GM23248 (cell line): ENCODE measurements at regions not wholly inside any gene's neighbourhood (a gene's known extent, or its start where the extent isn't known, plus 50 kb on each side); places are given as distances from the start of the nearest gene placed in this dataset.

Experiments used
- DNase-seq: peaks from one replicate; pipeline ENCODE4 v3.0.0-alpha.2; 2015
- H2AFZ ChIP-seq: fragments of 200-600 bp; sonication (generic); 2 replicates; pipeline ENCODE4 v1.6.1; 2016; ENCODE audit warnings: antibody characterized with exemption
- H3F3A ChIP-seq: fragments of 200-600 bp; sonication (generic); 2 replicates; pipeline ENCODE4 v1.6.1; 2016; ENCODE audit warnings: mild to moderate bottlenecking, antibody characterized with exemption, mixed run types; ENCODE audit not compliant: insufficient read depth
- H3K27ac ChIP-seq: fragments of 200-600 bp; sonication (generic); 2 replicates; pipeline ENCODE4 v1.5.1; 2016; ENCODE audit warnings: mild to moderate bottlenecking
- H3K27me3 ChIP-seq: fragments of 200-600 bp; sonication (generic); replicated peaks from 2 replicates; pipeline ENCODE4 v1.6.1; 2016; ENCODE audit warnings: mild to moderate bottlenecking; ENCODE audit not compliant: insufficient read depth
- H3K36me3 ChIP-seq: fragments of 200-600 bp; sonication (generic); 2 replicates; pipeline ENCODE4 v1.6.1; 2016; ENCODE audit warnings: low read depth, mild to moderate bottlenecking
- H3K4me1 ChIP-seq: fragments of 200-600 bp; sonication (generic); 2 replicates; pipeline ENCODE4 v1.6.1; 2016; ENCODE audit warnings: mild to moderate bottlenecking; ENCODE audit not compliant: insufficient read depth
- H3K4me2 ChIP-seq: fragments of 200-600 bp; sonication (generic); one replicate; pipeline ENCODE4 v1.6.1; 2016; ENCODE audit warnings: mild to moderate bottlenecking; ENCODE audit not compliant: unreplicated experiment
- H3K4me3 ChIP-seq: fragments of 200-600 bp; sonication (generic); 2 replicates; pipeline ENCODE4 v1.5.1; 2016; ENCODE audit warnings: mild to moderate bottlenecking
- H3K79me2 ChIP-seq: fragments of 200-600 bp; sonication (generic); 2 replicates; pipeline ENCODE4 v1.6.1; 2016; ENCODE audit warnings: mild to moderate bottlenecking; ENCODE audit not compliant: insufficient read depth
- H3K9ac ChIP-seq: fragments of 200-600 bp; sonication (generic); 2 replicates; pipeline ENCODE4 v1.6.1; 2016; ENCODE audit warnings: mild to moderate bottlenecking
- H3K9me2 ChIP-seq: fragments of 200-600 bp; sonication (generic); 2 replicates; pipeline ENCODE4 v1.6.1; 2016; ENCODE audit warnings: mixed run types, mild to moderate bottlenecking, moderate library complexity; ENCODE audit not compliant: insufficient read depth
- H3K9me3 ChIP-seq: fragments of 200-600 bp; sonication (generic); one replicate; pipeline ENCODE4 v1.6.1; 2017; ENCODE audit warnings: low read depth
- H4K20me1 ChIP-seq: fragments of 200-600 bp; sonication (generic); 2 replicates; pipeline ENCODE4 v1.6.0; 2016; ENCODE audit not compliant: insufficient read depth
- EZH2 ChIP-seq: fragments of 200-600 bp; sonication (generic); IDR thresholded peaks from 2 replicates; pipeline ENCODE4 v1.6.1; 2018; ENCODE audit warnings: antibody characterized with exemption, mild to moderate bottlenecking; ENCODE audit not compliant: insufficient read depth, poor library complexity, severe bottlenecking
- EZH2phosphoT487 ChIP-seq: fragments of 200-600 bp; sonication (generic); IDR thresholded peaks from 2 replicates; pipeline ENCODE4 v1.6.1; 2018; ENCODE audit warnings: antibody characterized with exemption, moderate library complexity, mild to moderate bottlenecking, low read depth; ENCODE audit not compliant: insufficient read depth
- WGBS, 2 experiments: methylation state at CpG; one replicate each; pipeline ENCODE4 v1.1.6; 2015 to 2017; ENCODE audit warnings: low lambda C conversion rate in 2 of 2, low coverage in 1 of 2; ENCODE audit errors: missing lambda C conversion rate in 2 of 2; 5-methylcytosine and 5-hydroxymethylcytosine counted together
- in situ Hi-C: fragments of 300-500 bp; cut with MboI; formaldehyde crosslinking; loops from 2 replicates; pipeline ENCODE4 v1.15.0; 2020

- Histone ChIP-seq H3K4me3 (no peak overlapping the region), H3K4me2 (no peak overlapping the region), H3K9me2 (no peaks in the 10 kb centered on the region), H3K36me3 (no peaks in the 10 kb centered on the region), H4K20me1 (no peaks in the 10 kb centered on the region), H3F3A (no peaks in the 10 kb centered on the region), H2AFZ (no peak overlapping the region), H3K79me2 (no peaks in the 10 kb centered on the region), H3K27me3 (no peaks in the 10 kb centered on the region), H3K9me3 (no peaks in the 10 kb centered on the region), H3K27ac (no peak overlapping the region), H3K9ac (no peak overlapping the region), H3K4me1 (peaks cover 25% of the 10 kb centered on the region)
- in situ Hi-C loops, result no loop called here
- DNase-seq, result no peak
- TF ChIP-seq EZH2, result no peak
- TF ChIP-seq EZH2phosphoT487, result no peak
- 96% methylated on average over 12 of the region's 12 CpGs for WGBS, 2 experiments
Observed at GRCh38 chr15:56815247-56815646, 81.9 kb upstream of the ZNF280D start.

- Histone ChIP-seq H3K9me2 (no peaks in the 10 kb centered on the region), H3K27me3 (no peaks in the 10 kb centered on the region), H3K9me3 (no peaks in the 10 kb centered on the region), H3K4me2 (no peak overlapping the region), H3K79me2 (no peaks in the 10 kb centered on the region), H3K4me3 (no peak overlapping the region), H4K20me1 (no peaks in the 10 kb centered on the region), H3K4me1 (peaks cover 25% of the 10 kb centered on the region), H2AFZ (no peak overlapping the region), H3K9ac (no peak overlapping the region), H3K27ac (no peak overlapping the region), H3F3A (no peaks in the 10 kb centered on the region), H3K36me3 (no peaks in the 10 kb centered on the region)
- in situ Hi-C loops, result no loop called here
- no peak for TF ChIP-seq EZH2
- no peak for TF ChIP-seq EZH2phosphoT487
- no peak for DNase-seq
- WGBS, 2 experiments, result 73 to 83% methylated on average over 3 of the region's 3 CpGs
Observed at GRCh38 chr15:56814429-56814828, 81.1 kb upstream of the ZNF280D start.

- DNase-seq, result peak; percentile 74
- H3K4me3 ChIP-seq, result no peak overlapping the region
- WGBS, 2 experiments, result 0 to 5% methylated on average over 1 of the region's 1 CpG
- H3K79me2 ChIP-seq, result no peaks in the 10 kb centered on the region
- in situ Hi-C loops, result no loop called here
- peaks cover 25% of the 10 kb centered on the region for H3K4me1 ChIP-seq
- H3F3A ChIP-seq, result no peaks in the 10 kb centered on the region
- H3K4me2 ChIP-seq, result no peak overlapping the region
- no peak overlapping the region for H3K9ac ChIP-seq
- TF ChIP-seq EZH2phosphoT487, result no peak
- TF ChIP-seq EZH2, result no peak
- H3K9me3 ChIP-seq, result no peaks in the 10 kb centered on the region
- H3K9me2 ChIP-seq, result no peaks in the 10 kb centered on the region
- H3K27me3 ChIP-seq, result no peaks in the 10 kb centered on the region
- H2AFZ ChIP-seq, result no peak overlapping the region
- no peak overlapping the region for H3K27ac ChIP-seq
- no peaks in the 10 kb centered on the region for H3K36me3 ChIP-seq
- H4K20me1 ChIP-seq, result no peaks in the 10 kb centered on the region
Observed at GRCh38 chr15:56813995-56814394, 80.7 kb upstream of the ZNF280D start.

GRCh38 chr15:56812961-56813360 is 79.7 kb upstream of the ZNF280D start:
- Histone ChIP-seq H3K4me1 (peaks cover 25% of the 10 kb centered on the region), H3F3A (no peaks in the 10 kb centered on the region), H3K9me3 (no peaks in the 10 kb centered on the region), H3K27ac (no peak overlapping the region), H4K20me1 (no peaks in the 10 kb centered on the region), H3K36me3 (no peaks in the 10 kb centered on the region), H2AFZ (no peak overlapping the region), H3K4me3 (no peak overlapping the region), H3K9ac (no peak overlapping the region), H3K27me3 (no peaks in the 10 kb centered on the region), H3K9me2 (no peaks in the 10 kb centered on the region), H3K4me2 (no peak overlapping the region), H3K79me2 (no peaks in the 10 kb centered on the region)
- DNase-seq, result no peak
- in situ Hi-C loops, result no loop called here
- TF ChIP-seq EZH2phosphoT487, result no peak
- no peak for TF ChIP-seq EZH2

GRCh38 chr15:56812221-56812620 is 78.9 kb upstream of the ZNF280D start:
- no peak for DNase-seq
- H3K9me3 ChIP-seq, result no peaks in the 10 kb centered on the region
- no peak overlapping the region for H2AFZ ChIP-seq
- no peaks in the 10 kb centered on the region for H3F3A ChIP-seq
- no peak overlapping the region for H3K9ac ChIP-seq
- no peak overlapping the region for H3K4me2 ChIP-seq
- H4K20me1 ChIP-seq, result no peaks in the 10 kb centered on the region
- no peaks in the 10 kb centered on the region for H3K79me2 ChIP-seq
- no peaks in the 10 kb centered on the region for H3K36me3 ChIP-seq
- 33 to 52% methylated on average over 3 of the region's 3 CpGs for WGBS, 2 experiments
- in situ Hi-C loops, result no loop called here
- H3K27ac ChIP-seq, result no peak overlapping the region
- H3K4me3 ChIP-seq, result no peak overlapping the region
- H3K9me2 ChIP-seq, result no peaks in the 10 kb centered on the region
- TF ChIP-seq EZH2 (no peak), EZH2phosphoT487 (no peak)
- no peaks in the 10 kb centered on the region for H3K27me3 ChIP-seq
- peaks cover 18% of the 10 kb centered on the region for H3K4me1 ChIP-seq
